Mucosa of descending colon (tissue), 3 donors: ENCODE measurements at regions not wholly inside any gene's neighbourhood (a gene's known extent, or its start where the extent isn't known, plus 50 kb on each side); places are given as distances from the start of the nearest gene placed in this dataset.
"Not testable (repeated sequence)": the region's sequence is repeated elsewhere in the genome, so short reads cannot be mapped to it uniquely, and the experiment has no call there.

Experiments
- ATAC-seq: fragments of 200-7000 bp; cut with Tn5 transposase; one replicate; pipeline ENCODE4 v1.9.1; 2020; ENCODE audit warnings: mild to moderate bottlenecking, moderate library complexity
- DNase-seq, 3 donors: peaks; one replicate each; pipeline ENCODE4 v3.0.0-alpha.2; 2020
- H3K36me3 ChIP-seq: fragments of 200-600 bp; one replicate; pipeline ENCODE4 v1.8.0; 2021; ENCODE audit warnings: low read depth, mild to moderate bottlenecking
- H3K4me1 ChIP-seq: fragments of 200-600 bp; one replicate; pipeline ENCODE4 v1.8.0; 2021; ENCODE audit warnings: low read depth, mild to moderate bottlenecking
- H3K4me3 ChIP-seq: fragments of 200-600 bp; one replicate; pipeline ENCODE4 v1.8.0; 2021; ENCODE audit warnings: mild to moderate bottlenecking
- H3K9me3 ChIP-seq: fragments of 200-600 bp; one replicate; pipeline ENCODE4 v1.8.0; 2021; ENCODE audit warnings: mild to moderate bottlenecking
- intact Hi-C, 2 donors: fragments of 100-400 bp; cut with DNase I in 1 of 2; cut with micrococcal nuclease in 1 of 2; formaldehyde crosslinking; loops; one replicate each; pipeline versions ENCODE4 v1.11.0 to v1.11.1; 2022; cut with DNase I, micrococcal nuclease
- TF ChIP-seq, protein P1 (sequence below): fragments of 200-600 bp; IDR thresholded peaks from one replicate; pipeline ENCODE4 v1.8.0; 2022; ENCODE audit warnings: antibody characterized with exemption, mild to moderate bottlenecking
- donor health status: DM: no; HTN: no; CAD: no; lungs with moderate emphysema.
- donor health status: DM: no; HTN: no; CAD: no.
- donor health status: DM: no; HTN: yes; CAD: no.

DNA sequence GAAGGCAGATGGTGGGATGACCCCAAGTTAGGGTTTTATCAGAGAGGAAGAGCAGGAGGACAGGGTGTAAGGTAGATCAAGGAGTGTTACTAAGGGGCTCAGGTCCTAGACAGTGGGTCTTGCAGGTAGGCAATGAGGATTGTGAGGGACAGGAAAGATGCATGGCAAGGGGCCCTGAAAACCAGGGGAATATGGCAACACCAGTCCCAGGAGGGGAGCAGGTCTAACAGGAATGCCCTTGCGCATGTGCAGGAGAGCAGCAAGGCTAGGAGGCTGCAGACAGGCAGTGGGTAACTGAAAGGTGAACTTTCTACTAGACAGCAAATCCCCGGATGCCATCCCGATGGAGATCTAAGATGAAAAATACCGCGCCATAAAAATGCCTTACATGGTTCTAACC is 211.3 kb downstream of the ALG10 start:
- TF ChIP-seq, protein P1, sequence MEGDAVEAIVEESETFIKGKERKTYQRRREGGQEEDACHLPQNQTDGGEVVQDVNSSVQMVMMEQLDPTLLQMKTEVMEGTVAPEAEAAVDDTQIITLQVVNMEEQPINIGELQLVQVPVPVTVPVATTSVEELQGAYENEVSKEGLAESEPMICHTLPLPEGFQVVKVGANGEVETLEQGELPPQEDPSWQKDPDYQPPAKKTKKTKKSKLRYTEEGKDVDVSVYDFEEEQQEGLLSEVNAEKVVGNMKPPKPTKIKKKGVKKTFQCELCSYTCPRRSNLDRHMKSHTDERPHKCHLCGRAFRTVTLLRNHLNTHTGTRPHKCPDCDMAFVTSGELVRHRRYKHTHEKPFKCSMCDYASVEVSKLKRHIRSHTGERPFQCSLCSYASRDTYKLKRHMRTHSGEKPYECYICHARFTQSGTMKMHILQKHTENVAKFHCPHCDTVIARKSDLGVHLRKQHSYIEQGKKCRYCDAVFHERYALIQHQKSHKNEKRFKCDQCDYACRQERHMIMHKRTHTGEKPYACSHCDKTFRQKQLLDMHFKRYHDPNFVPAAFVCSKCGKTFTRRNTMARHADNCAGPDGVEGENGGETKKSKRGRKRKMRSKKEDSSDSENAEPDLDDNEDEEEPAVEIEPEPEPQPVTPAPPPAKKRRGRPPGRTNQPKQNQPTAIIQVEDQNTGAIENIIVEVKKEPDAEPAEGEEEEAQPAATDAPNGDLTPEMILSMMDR, result no peak
- Histone ChIP-seq H3K4me3 (no peak overlapping the region), H3K36me3 (no peaks in the 10 kb centered on the region), H3K9me3 (peaks cover 19% of the 10 kb centered on the region), H3K4me1 (no peaks in the 10 kb centered on the region)
- DNase-seq, result no peak
- intact Hi-C loops, result no loop called here
- no peak for ATAC-seq

GRCh38 chr12:34236073-34236472 is 213.8 kb downstream of the ALG10 start:
- TF ChIP-seq, protein P1, result no peak
- intact Hi-C loops, result no loop called here
- Histone ChIP-seq H3K4me3 (no peak overlapping the region), H3K36me3 (no peaks in the 10 kb centered on the region), H3K9me3 (peaks cover 14% of the 10 kb centered on the region), H3K4me1 (no peaks in the 10 kb centered on the region)
- ATAC-seq (no peak), DNase-seq (no peak)

GRCh38 chr12:34244608-34245007 is 222.3 kb downstream of the ALG10 start:
- ATAC-seq, result no peak
- TF ChIP-seq, protein P1, result no peak
- H3K36me3 ChIP-seq, result no peaks in the 10 kb centered on the region
- intact Hi-C loops, result no loop called here
- no peak overlapping the region for H3K4me3 ChIP-seq
- no peak for DNase-seq
- H3K9me3 ChIP-seq, result peaks cover 13% of the 10 kb centered on the region
- no peaks in the 10 kb centered on the region for H3K4me1 ChIP-seq

GRCh38 chr12:34249271-34249670 is 227.0 kb downstream of the ALG10 start:
- Histone ChIP-seq H3K4me3 (no peak overlapping the region), H3K4me1 (no peaks in the 10 kb centered on the region), H3K36me3 (no peaks in the 10 kb centered on the region), H3K9me3 (peaks cover 7% of the 10 kb centered on the region)
- ATAC-seq (no peak), DNase-seq (no peak)
- TF ChIP-seq, protein P1, result no peak
- intact Hi-C loops, result no loop called here

GRCh38 chr12:34251879-34252278 is 229.6 kb downstream of the ALG10 start:
- H3K4me3 ChIP-seq, H3K9me3 ChIP-seq, intact Hi-C loops, H3K36me3 ChIP-seq, ATAC-seq, DNase-seq, H3K4me1 ChIP-seq: not testable (repeated sequence)

- no peaks in the 10 kb centered on the region for H3K4me1 ChIP-seq
- no peak overlapping the region for H3K4me3 ChIP-seq
- peaks cover 12% of the 10 kb centered on the region for H3K9me3 ChIP-seq
- TF ChIP-seq, protein P1, result no peak
- no peaks in the 10 kb centered on the region for H3K36me3 ChIP-seq
- no peak for DNase-seq
- intact Hi-C loops, result no loop called here
- ATAC-seq, result no peak
Measured at GRCh38 chr12:34253674-34254073, 231.4 kb downstream of the ALG10 start.
